ENCODE measurements at regions not wholly inside any gene's neighbourhood (a gene's known extent, or its start where the extent isn't known, plus 50 kb on each side); places are given as distances from the start of the nearest gene placed in this dataset.
"Not testable (repeated sequence)": the region's sequence is repeated elsewhere in the genome, so short reads cannot be mapped to it uniquely, and the experiment has no call there.

DNA sequence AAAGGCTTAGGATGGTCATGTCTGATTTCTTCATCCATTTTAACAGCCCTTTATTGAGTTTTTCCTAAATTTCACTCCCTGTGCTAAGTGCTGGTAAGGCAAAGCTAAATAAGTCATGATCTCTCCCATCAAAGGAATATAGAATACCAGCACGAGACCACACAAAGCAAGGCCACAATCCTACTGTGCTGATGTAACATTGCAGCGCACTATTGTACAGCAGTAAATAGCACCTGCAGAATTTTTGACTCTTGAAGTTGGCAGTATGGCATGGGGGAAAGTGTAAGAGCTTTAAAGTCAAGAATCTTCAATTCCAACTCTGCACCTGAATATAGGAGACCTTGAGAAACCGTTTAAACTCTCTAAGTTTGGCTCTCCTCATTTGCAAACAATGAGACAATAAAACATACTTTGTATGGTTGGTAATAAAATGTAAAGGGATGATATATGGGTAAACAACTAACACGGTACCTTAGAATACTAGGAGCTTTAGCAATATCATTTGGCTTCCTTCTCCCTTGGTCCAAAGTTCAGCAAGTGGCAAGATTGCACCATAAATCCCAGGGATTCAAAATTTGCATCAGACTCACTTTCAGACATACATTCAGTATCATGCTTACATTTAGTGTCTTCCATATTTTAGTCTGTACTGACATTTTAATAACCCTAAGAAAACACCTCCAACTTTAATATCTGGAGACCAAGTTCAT is 132.9 kb upstream of the PRDX6 start:
- Histone ChIP-seq H3K9me3 (ENCODE audit: control insufficient read depth, low read length) (no peaks in the 10 kb centered on the region), H3K36me3 (ENCODE audit: control insufficient read depth in 1 of 2, insufficient read depth in 2 of 2, low read length in 1 of 2) (no peaks in the 10 kb centered on the region), H3K27me3 (ENCODE audit: control insufficient read depth in 1 of 2, insufficient read depth in 2 of 2, low read length in 1 of 2) (no peaks in the 10 kb centered on the region), H3K27ac (ENCODE audit: low read depth in 1 of 2, low read length in 2 of 2) (no peak overlapping the region), H3K4me3 (ENCODE audit: low read length in 2 of 2) (no peak overlapping the region), H3K4me1 (ENCODE audit: control insufficient read depth in 1 of 2, insufficient read depth in 2 of 2, low read length in 2 of 2) (peaks cover 0 to 2% of the 10 kb centered on the region in 2 donors)
- ATAC-seq (ENCODE audit: low FRiP score), result no peak
- 92% methylated on average over 4 of the region's 4 CpGs for WGBS, 2 donors
- DNase-seq, result no peak
- intact Hi-C loops (cut with DNase I), result no loop called here

DNA sequence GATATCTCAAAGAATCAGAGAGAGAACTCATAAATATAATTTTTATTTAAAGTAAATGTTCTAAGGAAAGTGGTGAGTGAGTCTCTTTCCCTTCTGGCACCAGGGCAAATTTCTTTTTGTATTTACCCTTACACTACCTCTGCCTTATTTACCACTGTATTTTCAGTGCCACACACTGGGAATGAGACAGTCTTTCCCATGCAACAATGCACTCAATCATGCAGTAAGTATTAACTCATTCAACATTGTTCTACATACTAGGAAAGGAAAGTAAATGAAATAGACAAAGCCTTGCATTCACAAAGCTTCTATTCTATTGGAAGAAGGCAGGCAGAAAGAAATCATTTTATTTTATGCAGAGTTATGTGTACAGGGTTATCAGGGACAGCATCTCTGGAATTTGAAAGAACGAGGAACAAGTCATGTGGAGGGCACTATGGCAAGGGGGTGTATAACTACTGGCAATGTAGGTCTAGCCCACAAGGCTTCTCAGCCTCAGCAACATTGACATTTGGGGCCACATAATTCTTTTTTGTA is 129.8 kb upstream of the PRDX6 start:
- Histone ChIP-seq H3K9me3 (ENCODE audit: control insufficient read depth, low read length) (peaks cover 2% of the 10 kb centered on the region), H3K27ac (ENCODE audit: low read depth in 1 of 2, low read length in 2 of 2) (no peak overlapping the region), H3K36me3 (ENCODE audit: control insufficient read depth in 1 of 2, insufficient read depth in 2 of 2, low read length in 1 of 2) (no peaks in the 10 kb centered on the region), H3K27me3 (ENCODE audit: control insufficient read depth in 1 of 2, insufficient read depth in 2 of 2, low read length in 1 of 2) (no peaks in the 10 kb centered on the region), H3K4me3 (ENCODE audit: low read length in 2 of 2) (no peak overlapping the region), H3K4me1 (ENCODE audit: control insufficient read depth in 1 of 2, insufficient read depth in 2 of 2, low read length in 2 of 2) (peaks cover 0 to 2% of the 10 kb centered on the region in 2 donors)
- WGBS, 2 donors, result 33 to 47% methylated on average over 1 of the region's 1 CpG
- ATAC-seq (ENCODE audit: low FRiP score) (no peak), DNase-seq (no peak)
- intact Hi-C loops (cut with DNase I), result no loop called here

DNA sequence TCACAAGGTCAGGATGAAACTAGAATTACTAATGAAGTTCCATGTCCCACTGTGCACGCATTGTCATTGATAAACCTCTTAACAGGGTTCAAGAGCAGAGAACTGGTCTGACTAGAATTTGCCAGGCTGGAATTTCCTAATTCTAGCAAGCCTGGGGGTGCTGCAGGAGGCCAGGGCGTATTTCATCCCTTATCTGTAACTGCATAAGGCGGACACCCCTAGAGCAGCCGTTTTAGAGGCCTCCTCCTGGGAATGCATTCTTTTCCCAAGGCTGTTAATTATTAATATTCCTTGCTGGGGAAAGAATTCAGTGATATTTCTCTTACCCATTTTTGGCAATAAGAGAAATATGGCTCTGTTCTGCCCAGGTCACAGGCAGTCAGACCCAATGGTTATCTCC is 124.5 kb upstream of the PRDX6 start:
- H3K27me3 ChIP-seq (ENCODE audit: control insufficient read depth in 1 of 2, insufficient read depth in 2 of 2, low read length in 1 of 2); H3K27ac ChIP-seq (ENCODE audit: low read depth in 1 of 2, low read length in 2 of 2); intact Hi-C loops (cut with DNase I); ATAC-seq (ENCODE audit: low FRiP score); H3K9me3 ChIP-seq (ENCODE audit: control insufficient read depth, low read length); H3K4me1 ChIP-seq (ENCODE audit: control insufficient read depth in 1 of 2, insufficient read depth in 2 of 2, low read length in 2 of 2); H3K36me3 ChIP-seq (ENCODE audit: control insufficient read depth in 1 of 2, insufficient read depth in 2 of 2, low read length in 1 of 2); H3K4me3 ChIP-seq (ENCODE audit: low read length in 2 of 2); DNase-seq: not testable (repeated sequence)
- 74 to 77% methylated on average over 4 of the region's 4 CpGs for WGBS, 2 donors

DNA sequence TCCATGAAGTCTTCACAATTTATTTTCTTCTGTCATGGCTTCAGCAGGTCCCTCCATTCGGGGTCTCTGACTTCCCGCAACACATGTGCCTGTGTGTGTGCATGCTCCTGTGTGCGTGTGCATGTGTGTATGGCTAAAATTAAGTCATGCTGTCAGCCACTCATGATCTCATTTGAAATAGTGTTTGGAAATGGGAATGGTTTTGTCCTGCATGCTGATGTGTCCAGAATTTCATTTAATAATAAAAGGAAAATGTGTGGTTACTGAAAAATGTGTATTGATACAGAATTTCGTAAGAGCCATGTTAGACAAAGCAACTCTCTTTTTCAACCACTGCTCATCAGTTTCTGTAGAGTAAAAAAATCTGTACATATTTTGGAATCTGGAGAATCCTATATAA is 123.8 kb upstream of the PRDX6 start:
- 90 to 91% methylated on average over 4 of the region's 4 CpGs for WGBS, 2 donors
- intact Hi-C loops (cut with DNase I), result no loop called here

DNA sequence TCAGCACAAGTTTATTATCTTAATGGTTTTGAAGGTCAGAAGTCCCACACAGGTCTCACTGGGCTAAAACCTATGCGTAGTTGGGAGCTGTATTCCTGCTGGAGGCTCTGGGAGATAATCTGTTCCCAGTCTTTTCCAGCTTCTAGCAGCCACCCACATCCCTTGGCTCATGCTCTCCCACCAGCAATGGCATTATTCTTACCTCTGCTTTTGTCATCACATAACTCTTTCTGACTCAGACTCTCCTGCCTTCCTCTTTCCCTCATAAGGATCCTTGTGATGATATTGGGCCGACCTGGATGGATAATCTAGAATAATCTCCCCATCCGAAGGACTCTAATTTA is 122.2 kb upstream of the PRDX6 start:
- Histone ChIP-seq H3K27ac (ENCODE audit: low read depth in 1 of 2, low read length in 2 of 2) (no peak overlapping the region), H3K27me3 (ENCODE audit: control insufficient read depth in 1 of 2, insufficient read depth in 2 of 2, low read length in 1 of 2) (no peaks in the 10 kb centered on the region), H3K4me3 (ENCODE audit: low read length in 2 of 2) (no peak overlapping the region), H3K4me1 (ENCODE audit: control insufficient read depth in 1 of 2, insufficient read depth in 2 of 2, low read length in 2 of 2) (no peaks in the 10 kb centered on the region), H3K9me3 (ENCODE audit: control insufficient read depth, low read length) (peaks cover 3% of the 10 kb centered on the region), H3K36me3 (ENCODE audit: control insufficient read depth in 1 of 2, insufficient read depth in 2 of 2, low read length in 1 of 2) (no peaks in the 10 kb centered on the region)
- WGBS, 2 donors, result 92 to 96% methylated on average over 3 of the region's 3 CpGs
- ATAC-seq (ENCODE audit: low FRiP score), result no peak
- no peak for DNase-seq
- intact Hi-C loops (cut with DNase I), result no loop called here

More for the DNA sequence above, 123.8 kb upstream of the PRDX6 start:
- no peak overlapping the region for H3K4me3 ChIP-seq (ENCODE audit: low read length in 2 of 2)
- peaks cover 3% of the 10 kb centered on the region for H3K9me3 ChIP-seq (ENCODE audit: control insufficient read depth, low read length)
- H3K36me3 ChIP-seq (ENCODE audit: control insufficient read depth in 1 of 2, insufficient read depth in 2 of 2, low read length in 1 of 2), result no peaks in the 10 kb centered on the region
- ATAC-seq (ENCODE audit: low FRiP score) (no peak), DNase-seq (no peak)
- no peaks in the 10 kb centered on the region for H3K4me1 ChIP-seq (ENCODE audit: control insufficient read depth in 1 of 2, insufficient read depth in 2 of 2, low read length in 2 of 2)
- H3K27ac ChIP-seq (ENCODE audit: low read depth in 1 of 2, low read length in 2 of 2), result no peak overlapping the region
- H3K27me3 ChIP-seq (ENCODE audit: control insufficient read depth in 1 of 2, insufficient read depth in 2 of 2, low read length in 1 of 2), result no peaks in the 10 kb centered on the region

DNA sequence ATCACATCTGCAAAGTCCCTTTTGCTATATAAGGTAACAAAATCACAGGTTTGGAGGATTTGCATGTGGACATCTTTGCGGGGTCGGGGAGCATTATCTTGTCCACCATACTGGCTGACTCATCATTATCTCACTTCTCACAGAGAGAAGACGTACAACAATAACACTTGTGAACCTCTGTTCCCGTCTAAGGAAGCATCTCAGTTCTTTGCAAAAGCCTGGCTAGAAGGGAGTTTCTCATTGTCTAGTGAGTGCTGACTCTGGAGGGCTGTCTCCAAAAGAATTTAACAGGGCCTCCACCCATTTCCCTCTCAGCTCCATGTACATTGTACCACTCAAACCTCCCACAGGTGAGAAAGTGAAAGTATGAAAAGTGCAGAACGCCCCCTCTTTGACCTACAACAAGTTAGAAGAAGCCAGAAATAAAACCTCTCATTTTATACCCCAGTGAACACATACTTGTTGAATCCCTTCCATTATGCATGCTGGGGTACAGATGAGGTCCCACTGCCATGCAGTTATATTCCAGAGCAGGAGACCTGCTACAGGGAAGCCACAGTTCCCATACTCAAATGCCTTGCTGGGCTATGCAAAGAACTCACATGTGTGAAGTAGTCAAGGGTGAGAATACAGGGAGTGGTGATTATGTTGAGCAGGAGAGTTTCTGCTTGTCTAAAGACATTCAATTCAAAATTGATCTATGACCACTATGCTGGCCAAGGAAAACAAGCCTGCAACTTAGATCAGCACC is 121.7 kb upstream of the PRDX6 start:
- Histone ChIP-seq H3K27ac (ENCODE audit: low read depth in 1 of 2, low read length in 2 of 2) (no peak overlapping the region), H3K9me3 (ENCODE audit: control insufficient read depth, low read length) (peaks cover 3% of the 10 kb centered on the region), H3K4me1 (ENCODE audit: control insufficient read depth in 1 of 2, insufficient read depth in 2 of 2, low read length in 2 of 2) (no peaks in the 10 kb centered on the region), H3K4me3 (ENCODE audit: low read length in 2 of 2) (no peak overlapping the region), H3K36me3 (ENCODE audit: control insufficient read depth in 1 of 2, insufficient read depth in 2 of 2, low read length in 1 of 2) (no peaks in the 10 kb centered on the region), H3K27me3 (ENCODE audit: control insufficient read depth in 1 of 2, insufficient read depth in 2 of 2, low read length in 1 of 2) (no peaks in the 10 kb centered on the region)
- intact Hi-C loops (cut with DNase I), result no loop called here
- 88 to 91% methylated on average over 5 of the region's 5 CpGs for WGBS, 2 donors
- ATAC-seq (ENCODE audit: low FRiP score) (no peak), DNase-seq (no peak)

DNA sequence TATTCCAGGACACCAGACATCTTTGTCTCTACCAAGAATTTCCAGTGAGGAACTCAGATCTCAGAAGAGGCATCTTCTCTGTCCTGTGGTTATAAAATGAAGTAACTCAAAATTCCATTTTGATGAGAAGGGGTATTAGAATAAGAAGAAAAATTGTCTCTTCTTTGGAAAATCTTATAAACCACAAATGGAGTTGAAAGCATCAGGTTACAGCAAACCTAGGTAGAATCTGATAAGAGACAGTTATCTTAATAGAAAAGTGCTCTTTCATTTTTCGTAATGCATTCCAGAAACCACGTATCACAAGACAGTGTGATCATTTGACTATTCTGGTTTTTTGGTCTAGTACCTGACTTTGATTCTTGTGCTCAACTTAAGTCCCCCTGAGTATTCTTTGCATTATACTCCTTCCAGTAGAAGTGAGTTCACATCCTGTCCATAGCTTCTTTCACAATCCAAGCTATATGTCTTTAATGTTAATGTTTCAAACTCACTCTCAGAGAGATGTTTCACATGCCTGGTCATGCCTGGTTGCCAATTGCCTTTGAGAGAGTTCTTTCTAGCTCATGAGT is 120.9 kb upstream of the PRDX6 start:
- Histone ChIP-seq H3K36me3 (ENCODE audit: control insufficient read depth in 1 of 2, insufficient read depth in 2 of 2, low read length in 1 of 2) (no peaks in the 10 kb centered on the region), H3K27me3 (ENCODE audit: control insufficient read depth in 1 of 2, insufficient read depth in 2 of 2, low read length in 1 of 2) (no peaks in the 10 kb centered on the region), H3K27ac (ENCODE audit: low read depth in 1 of 2, low read length in 2 of 2) (no peak overlapping the region), H3K9me3 (ENCODE audit: control insufficient read depth, low read length) (peaks cover 3% of the 10 kb centered on the region), H3K4me3 (ENCODE audit: low read length in 2 of 2) (no peak overlapping the region), H3K4me1 (ENCODE audit: control insufficient read depth in 1 of 2, insufficient read depth in 2 of 2, low read length in 2 of 2) (no peaks in the 10 kb centered on the region)
- ATAC-seq (ENCODE audit: low FRiP score), result no peak
- DNase-seq, result no peak
- WGBS, 2 donors, result 84 to 90% methylated on average over 2 of the region's 2 CpGs
- intact Hi-C loops (cut with DNase I), result no loop called here

DNA sequence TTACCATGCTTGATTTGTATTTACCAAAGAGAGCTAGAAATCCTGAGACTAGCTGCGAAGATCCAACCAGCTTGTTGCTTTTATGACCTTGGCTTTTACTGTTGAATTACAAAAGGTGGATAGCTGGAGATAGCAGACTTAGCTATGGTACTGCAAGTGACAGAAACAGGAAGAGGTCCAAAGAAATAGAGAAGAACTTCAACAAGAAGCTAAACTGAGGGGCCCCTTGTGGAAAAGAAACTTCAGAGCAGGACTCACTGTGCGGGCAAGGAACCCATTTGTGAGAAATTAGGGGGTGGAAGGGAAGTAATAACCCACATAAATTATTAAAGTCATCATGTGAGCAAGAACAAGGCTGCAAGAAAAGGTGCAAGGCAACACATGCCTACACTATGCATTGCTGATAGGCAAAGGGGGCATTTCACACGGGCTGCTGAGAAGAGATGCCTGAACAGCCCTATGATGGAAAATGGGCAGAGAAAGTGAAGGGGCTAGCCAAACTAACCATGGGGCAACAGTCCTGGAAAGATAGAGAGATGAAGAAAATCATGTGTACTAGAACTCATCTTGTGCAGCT is 116.6 kb upstream of the PRDX6 start:
- Histone ChIP-seq H3K36me3 (ENCODE audit: control insufficient read depth in 1 of 2, insufficient read depth in 2 of 2, low read length in 1 of 2) (no peaks in the 10 kb centered on the region), H3K4me3 (ENCODE audit: low read length in 2 of 2) (no peak overlapping the region), H3K27ac (ENCODE audit: low read depth in 1 of 2, low read length in 2 of 2) (no peak overlapping the region), H3K4me1 (ENCODE audit: control insufficient read depth in 1 of 2, insufficient read depth in 2 of 2, low read length in 2 of 2) (no peaks in the 10 kb centered on the region), H3K27me3 (ENCODE audit: control insufficient read depth in 1 of 2, insufficient read depth in 2 of 2, low read length in 1 of 2) (no peaks in the 10 kb centered on the region), H3K9me3 (ENCODE audit: control insufficient read depth, low read length) (no peaks in the 10 kb centered on the region)
- DNase-seq (no peak), ATAC-seq (ENCODE audit: low FRiP score) (no peak)
- WGBS, 2 donors, result 72 to 79% methylated on average over 3 of the region's 3 CpGs
- intact Hi-C loops (cut with DNase I), result no loop called here
